ENCODE measurements at regions not wholly inside any gene's neighbourhood (a gene's known extent, or its start where the extent isn't known, plus 50 kb on each side); places are given as distances from the start of the nearest gene placed in this dataset.

DNA sequence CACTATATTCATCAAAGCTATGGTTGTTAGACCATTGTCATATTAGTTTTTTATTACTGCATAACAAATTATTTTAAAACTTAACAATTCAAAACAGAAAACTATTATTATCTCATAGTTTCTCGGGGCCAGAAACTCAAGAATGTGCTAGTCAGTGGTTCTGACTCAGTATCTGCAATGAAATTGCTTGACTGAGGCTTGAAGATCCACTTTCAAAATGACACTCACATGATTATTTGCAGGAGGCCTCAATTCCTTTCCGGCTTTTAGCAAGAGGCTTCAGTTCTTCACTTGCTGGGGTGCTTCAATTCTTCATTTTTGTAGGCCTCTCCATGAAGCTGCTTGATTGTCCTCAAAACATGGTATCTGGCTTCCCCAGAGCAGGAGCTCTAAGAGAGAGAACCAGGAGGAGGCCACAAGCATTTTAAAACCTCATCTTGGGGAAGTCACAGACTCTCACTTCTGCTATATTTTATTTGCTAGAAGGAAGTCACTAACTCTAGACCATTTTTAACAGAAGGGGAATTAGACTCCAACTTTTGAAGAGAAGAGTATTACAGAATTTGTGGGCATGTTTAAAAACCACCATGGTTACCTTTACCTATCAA lies 383.7 kb downstream of the MFSD1 start:
- Histone ChIP-seq H3K36me3 (ENCODE audit: control insufficient read depth in 4 of 4, insufficient read depth in 4 of 4, low read length in 4 of 4) (no peaks in the 10 kb centered on the region), H3K27me3 (ENCODE audit: control insufficient read depth in 3 of 3, insufficient read depth in 3 of 3, low read length in 2 of 3) (no peaks in the 10 kb centered on the region), H3K9me3 (ENCODE audit: control insufficient read depth in 4 of 4, insufficient read depth in 3 of 4, low read length in 3 of 4) (no peaks in the 10 kb centered on the region), H3K4me3 (no peak overlapping the region), H3K9ac (ENCODE audit: insufficient read depth in 1 of 2, low read length in 2 of 2) (no peak overlapping the region), H3K27ac (ENCODE audit: low read depth in 1 of 2, low read length in 1 of 2) (no peak overlapping the region), H3K4me1 (ENCODE audit: control insufficient read depth in 5 of 5, insufficient read depth in 5 of 5, low read length in 5 of 5) (no peaks in the 10 kb centered on the region)
- TF ChIP-seq, protein P1, sequence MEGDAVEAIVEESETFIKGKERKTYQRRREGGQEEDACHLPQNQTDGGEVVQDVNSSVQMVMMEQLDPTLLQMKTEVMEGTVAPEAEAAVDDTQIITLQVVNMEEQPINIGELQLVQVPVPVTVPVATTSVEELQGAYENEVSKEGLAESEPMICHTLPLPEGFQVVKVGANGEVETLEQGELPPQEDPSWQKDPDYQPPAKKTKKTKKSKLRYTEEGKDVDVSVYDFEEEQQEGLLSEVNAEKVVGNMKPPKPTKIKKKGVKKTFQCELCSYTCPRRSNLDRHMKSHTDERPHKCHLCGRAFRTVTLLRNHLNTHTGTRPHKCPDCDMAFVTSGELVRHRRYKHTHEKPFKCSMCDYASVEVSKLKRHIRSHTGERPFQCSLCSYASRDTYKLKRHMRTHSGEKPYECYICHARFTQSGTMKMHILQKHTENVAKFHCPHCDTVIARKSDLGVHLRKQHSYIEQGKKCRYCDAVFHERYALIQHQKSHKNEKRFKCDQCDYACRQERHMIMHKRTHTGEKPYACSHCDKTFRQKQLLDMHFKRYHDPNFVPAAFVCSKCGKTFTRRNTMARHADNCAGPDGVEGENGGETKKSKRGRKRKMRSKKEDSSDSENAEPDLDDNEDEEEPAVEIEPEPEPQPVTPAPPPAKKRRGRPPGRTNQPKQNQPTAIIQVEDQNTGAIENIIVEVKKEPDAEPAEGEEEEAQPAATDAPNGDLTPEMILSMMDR (IDR thresholded peaks at IDR 0.05; ENCODE audit: control extremely low read depth, extremely low read depth): no peak
- DNase-seq (peak in 1 of 3 donors; percentile 2), ATAC-seq (ENCODE audit: insufficient read depth, low FRiP score) (no peak)
- WGBS, 2 donors: 75 to 82% methylated on average over 2 of the region's 2 CpGs

DNA sequence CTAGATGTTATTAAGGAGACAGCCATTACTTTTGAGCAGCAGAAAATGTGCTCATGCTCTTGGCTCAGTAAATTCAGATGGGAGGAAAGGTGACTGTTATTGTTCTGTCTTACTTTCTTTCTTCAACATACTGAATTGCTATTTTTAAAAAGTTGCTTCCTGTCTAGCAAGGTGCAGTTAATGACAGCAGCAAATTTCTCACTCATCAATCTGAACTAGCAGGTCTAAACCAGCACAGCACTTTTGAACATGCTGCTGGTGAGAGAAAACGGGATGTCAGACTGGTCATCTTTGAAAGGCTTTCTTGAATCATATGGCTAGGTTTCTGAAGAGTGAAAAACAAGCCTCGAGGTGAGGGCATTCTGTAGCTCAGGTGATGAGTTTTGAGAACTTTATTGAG lies 384.7 kb downstream of the MFSD1 start:
- peaks cover 0 to 1% (median 0%) of the 10 kb centered on the region in 5 donors for H3K4me1 ChIP-seq (ENCODE audit: control insufficient read depth in 5 of 5, insufficient read depth in 5 of 5, low read length in 5 of 5)
- no peaks in the 10 kb centered on the region for H3K27me3 ChIP-seq (ENCODE audit: control insufficient read depth in 3 of 3, insufficient read depth in 3 of 3, low read length in 2 of 3)
- DNase-seq (no peak), ATAC-seq (ENCODE audit: insufficient read depth, low FRiP score) (no peak)
- TF ChIP-seq, protein P1 (IDR thresholded peaks at IDR 0.05; ENCODE audit: control extremely low read depth, extremely low read depth): no peak
- H3K9ac ChIP-seq (ENCODE audit: insufficient read depth in 1 of 2, low read length in 2 of 2): no peak overlapping the region
- no peaks in the 10 kb centered on the region for H3K36me3 ChIP-seq (ENCODE audit: control insufficient read depth in 4 of 4, insufficient read depth in 4 of 4, low read length in 4 of 4)
- H3K4me3 ChIP-seq: no peak overlapping the region
- H3K9me3 ChIP-seq (ENCODE audit: control insufficient read depth in 4 of 4, insufficient read depth in 3 of 4, low read length in 3 of 4): no peaks in the 10 kb centered on the region
- 57% methylated on average over 2 of the region's 2 CpGs for WGBS, 2 donors
- no peak overlapping the region for H3K27ac ChIP-seq (ENCODE audit: low read depth in 1 of 2, low read length in 1 of 2)

DNA sequence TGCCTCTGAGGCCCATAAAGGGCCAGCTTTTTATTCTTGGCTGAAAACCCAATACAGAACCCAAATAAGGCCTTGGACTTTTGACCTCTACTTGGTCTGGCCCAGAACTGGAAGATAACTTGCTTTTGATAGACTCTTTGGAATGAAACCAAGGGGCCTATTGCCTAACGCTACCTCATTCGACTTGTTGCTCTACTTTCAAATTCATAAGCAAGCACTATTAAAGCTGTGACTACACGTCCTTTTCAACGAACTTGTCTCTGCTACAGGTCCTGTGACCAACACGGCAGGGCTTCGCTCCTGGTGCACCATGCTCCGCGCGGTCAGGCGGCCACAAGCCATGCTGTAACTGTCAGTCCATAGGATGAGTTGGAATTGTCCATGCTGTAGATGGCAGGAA lies 385.4 kb downstream of the MFSD1 start:
- ATAC-seq (ENCODE audit: insufficient read depth, low FRiP score) (no peak), DNase-seq (peak in 2 of 3 donors; percentile 3 to 41)
- Histone ChIP-seq H3K4me3 (no peak overlapping the region), H3K9ac (ENCODE audit: insufficient read depth in 1 of 2, low read length in 2 of 2) (no peak overlapping the region), H3K4me1 (ENCODE audit: control insufficient read depth in 5 of 5, insufficient read depth in 5 of 5, low read length in 5 of 5) (peaks cover 0 to 1% (median 0%) of the 10 kb centered on the region in 5 donors), H3K36me3 (ENCODE audit: control insufficient read depth in 4 of 4, insufficient read depth in 4 of 4, low read length in 4 of 4) (no peaks in the 10 kb centered on the region), H3K9me3 (ENCODE audit: control insufficient read depth in 4 of 4, insufficient read depth in 3 of 4, low read length in 3 of 4) (no peaks in the 10 kb centered on the region), H3K27me3 (ENCODE audit: control insufficient read depth in 3 of 3, insufficient read depth in 3 of 3, low read length in 2 of 3) (no peaks in the 10 kb centered on the region), H3K27ac (ENCODE audit: low read depth in 1 of 2, low read length in 1 of 2) (no peak overlapping the region)
- TF ChIP-seq, protein P1 (IDR thresholded peaks at IDR 0.05; ENCODE audit: control extremely low read depth, extremely low read depth): no peak
- WGBS, 2 donors: 85 to 92% methylated on average over 10 of the region's 10 CpGs

DNA sequence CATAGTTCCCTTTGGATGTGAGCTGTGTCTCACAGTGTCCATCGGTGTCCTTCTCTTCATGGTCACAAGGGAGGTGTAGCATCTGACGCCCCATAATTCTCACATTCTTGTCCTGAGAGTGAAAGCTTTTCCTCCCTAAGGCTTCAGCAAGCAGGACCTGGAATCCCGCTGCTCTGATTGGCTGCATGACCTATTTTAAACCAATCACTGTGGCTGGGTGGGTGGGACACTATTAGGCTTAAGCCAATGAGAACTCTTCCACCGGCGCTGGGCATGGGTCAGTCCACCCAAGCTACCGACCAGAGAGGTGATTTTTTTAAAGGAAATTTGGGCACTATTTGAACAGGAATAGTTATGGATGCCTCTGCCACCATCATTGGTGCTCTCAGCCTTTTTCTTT lies 385.9 kb downstream of the MFSD1 start:
- no peaks in the 10 kb centered on the region for H3K9me3 ChIP-seq (ENCODE audit: control insufficient read depth in 4 of 4, insufficient read depth in 3 of 4, low read length in 3 of 4)
- H3K36me3 ChIP-seq (ENCODE audit: control insufficient read depth in 4 of 4, insufficient read depth in 4 of 4, low read length in 4 of 4): no peaks in the 10 kb centered on the region
- no peaks in the 10 kb centered on the region for H3K27me3 ChIP-seq (ENCODE audit: control insufficient read depth in 3 of 3, insufficient read depth in 3 of 3, low read length in 2 of 3)
- TF ChIP-seq, protein P1 (IDR thresholded peaks at IDR 0.05; ENCODE audit: control extremely low read depth, extremely low read depth): no peak
- H3K4me3 ChIP-seq: no peak overlapping the region
- 75 to 79% methylated on average over 6 of the region's 6 CpGs for WGBS, 2 donors
- H3K27ac ChIP-seq (ENCODE audit: low read depth in 1 of 2, low read length in 1 of 2): no peak overlapping the region
- ATAC-seq (ENCODE audit: insufficient read depth, low FRiP score): no peak
- H3K4me1 ChIP-seq (ENCODE audit: control insufficient read depth in 5 of 5, insufficient read depth in 5 of 5, low read length in 5 of 5): peaks cover 0 to 1% (median 0%) of the 10 kb centered on the region in 5 donors
- no peak for DNase-seq
- no peak overlapping the region for H3K9ac ChIP-seq (ENCODE audit: insufficient read depth in 1 of 2, low read length in 2 of 2)
